Esophagus muscularis mucosa (tissue), 2 donors: ENCODE measurements at regions not wholly inside any gene's neighbourhood (a gene's known extent, or its start where the extent isn't known, plus 50 kb on each side); places are given as distances from the start of the nearest gene placed in this dataset.

ENCODE experiments used
- EP300 ChIP-seq: sonication (generic); formaldehyde crosslinking; IDR thresholded peaks from one replicate; pipeline ENCODE4 v1.6.1; 2017; ENCODE audit warnings: antibody characterized with exemption
- POLR2A ChIP-seq: fragments of 450-650 bp; IDR thresholded peaks from one replicate; pipeline ENCODE4 v1.6.1; 2017; ENCODE audit warnings: antibody characterized with exemption, moderate library complexity, mild to moderate bottlenecking, low read depth

- no peak for TF ChIP-seq POLR2A
- no peak for TF ChIP-seq EP300
Measured at GRCh38 chr10:36253731-36254130, 611.6 kb upstream of the FZD8 start.
